ENCODE measurements at regions not wholly inside any gene's neighbourhood (a gene's known extent, or its start where the extent isn't known, plus 50 kb on each side); places are given as distances from the start of the nearest gene placed in this dataset.

DNA sequence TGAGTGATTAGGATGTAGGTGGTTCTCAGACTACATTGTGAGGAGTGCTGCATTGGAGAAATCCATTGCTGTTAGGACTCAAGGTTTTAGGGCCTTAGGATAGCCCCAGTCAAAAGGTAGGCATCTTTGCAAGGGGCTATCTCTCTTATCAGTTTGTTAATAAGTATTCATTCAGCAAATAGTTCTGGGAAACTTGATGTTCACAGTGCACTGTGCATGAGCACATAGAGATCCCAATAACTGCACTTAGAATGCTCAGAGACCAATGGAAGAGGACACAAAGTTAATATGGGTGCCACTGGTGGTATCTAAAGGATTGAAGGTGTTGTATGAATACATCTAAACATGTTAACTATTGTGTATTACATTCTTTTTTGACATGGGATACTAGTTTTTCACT lies 131.4 kb downstream of the KIF4B start:
- no peak overlapping the region for H3K4me3 Mint-ChIP-seq
- peaks cover 2% of the 10 kb centered on the region for H3K4me1 Mint-ChIP-seq
- H3K9me3 Mint-ChIP-seq = no peaks in the 10 kb centered on the region
- Histone ChIP-seq H3K27ac (ENCODE audit: low read depth, low read length) (no peak overlapping the region), H3K4me1 (ENCODE audit: control insufficient read depth, insufficient read depth, low read length) (no peaks in the 10 kb centered on the region), H3K36me3 (ENCODE audit: control insufficient read depth, insufficient read depth, low read length) (no peaks in the 10 kb centered on the region), H3K9me3 (ENCODE audit: control insufficient read depth, low read length) (no peaks in the 10 kb centered on the region), H3K27me3 (ENCODE audit: control insufficient read depth, insufficient read depth, low read length, poor library complexity, severe bottlenecking) (no peaks in the 10 kb centered on the region), H3K9ac (ENCODE audit: extremely low read depth, low read length, poor library complexity, severe bottlenecking) (no peak overlapping the region), H3K4me3 (ENCODE audit: low read length) (no peak overlapping the region)
- H3K27ac Mint-ChIP-seq = no peak overlapping the region
- no peaks in the 10 kb centered on the region for H3K36me3 Mint-ChIP-seq (ENCODE audit: low read depth)
- H3K27me3 Mint-ChIP-seq (ENCODE audit: insufficient read depth) = no peaks in the 10 kb centered on the region
- DNase-seq = no peak
- TF ChIP-seq, protein P1, sequence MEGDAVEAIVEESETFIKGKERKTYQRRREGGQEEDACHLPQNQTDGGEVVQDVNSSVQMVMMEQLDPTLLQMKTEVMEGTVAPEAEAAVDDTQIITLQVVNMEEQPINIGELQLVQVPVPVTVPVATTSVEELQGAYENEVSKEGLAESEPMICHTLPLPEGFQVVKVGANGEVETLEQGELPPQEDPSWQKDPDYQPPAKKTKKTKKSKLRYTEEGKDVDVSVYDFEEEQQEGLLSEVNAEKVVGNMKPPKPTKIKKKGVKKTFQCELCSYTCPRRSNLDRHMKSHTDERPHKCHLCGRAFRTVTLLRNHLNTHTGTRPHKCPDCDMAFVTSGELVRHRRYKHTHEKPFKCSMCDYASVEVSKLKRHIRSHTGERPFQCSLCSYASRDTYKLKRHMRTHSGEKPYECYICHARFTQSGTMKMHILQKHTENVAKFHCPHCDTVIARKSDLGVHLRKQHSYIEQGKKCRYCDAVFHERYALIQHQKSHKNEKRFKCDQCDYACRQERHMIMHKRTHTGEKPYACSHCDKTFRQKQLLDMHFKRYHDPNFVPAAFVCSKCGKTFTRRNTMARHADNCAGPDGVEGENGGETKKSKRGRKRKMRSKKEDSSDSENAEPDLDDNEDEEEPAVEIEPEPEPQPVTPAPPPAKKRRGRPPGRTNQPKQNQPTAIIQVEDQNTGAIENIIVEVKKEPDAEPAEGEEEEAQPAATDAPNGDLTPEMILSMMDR (conservative IDR thresholded peaks at IDR 0.05) = no peak

DNA sequence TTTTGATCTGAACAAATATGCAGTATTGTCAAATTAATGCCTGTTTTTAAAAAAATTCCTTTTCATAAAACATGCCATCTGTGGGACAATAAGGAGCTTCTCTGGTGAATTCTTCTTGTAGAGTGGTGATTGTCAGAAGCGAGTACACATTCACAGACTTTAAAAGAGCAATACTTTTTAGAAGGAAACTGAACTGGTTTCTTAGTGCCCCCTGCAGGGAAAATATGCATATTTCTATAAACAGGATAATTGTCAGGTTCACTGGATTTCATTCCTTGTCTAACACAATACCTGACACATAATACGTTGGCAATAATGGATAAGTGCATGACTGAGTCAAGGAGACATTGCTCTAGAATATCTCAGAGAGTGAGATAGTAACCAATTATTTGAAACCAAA lies 133.7 kb downstream of the KIF4B start:
- Histone ChIP-seq H3K27ac (ENCODE audit: low read depth, low read length) (no peak overlapping the region), H3K9me3 (ENCODE audit: control insufficient read depth, low read length) (no peaks in the 10 kb centered on the region), H3K36me3 (ENCODE audit: control insufficient read depth, insufficient read depth, low read length) (no peaks in the 10 kb centered on the region), H3K4me1 (ENCODE audit: control insufficient read depth, insufficient read depth, low read length) (no peaks in the 10 kb centered on the region), H3K9ac (ENCODE audit: extremely low read depth, low read length, poor library complexity, severe bottlenecking) (no peak overlapping the region), H3K4me3 (ENCODE audit: low read length) (no peak overlapping the region), H3K27me3 (ENCODE audit: control insufficient read depth, insufficient read depth, low read length, poor library complexity, severe bottlenecking) (no peaks in the 10 kb centered on the region)
- WGBS, 2 experiments (ENCODE audit: insufficient coverage in 1 of 2, insufficient read length in 1 of 2) = 90 to 92% methylated on average over 2 of the region's 2 CpGs
- Mint-ChIP-seq H3K36me3 (ENCODE audit: low read depth) (no peaks in the 10 kb centered on the region), H3K27ac (no peak overlapping the region), H3K4me1 (peaks cover 2% of the 10 kb centered on the region), H3K27me3 (ENCODE audit: insufficient read depth) (no peaks in the 10 kb centered on the region), H3K9me3 (no peaks in the 10 kb centered on the region), H3K4me3 (no peak overlapping the region)
- TF ChIP-seq, protein P1 (conservative IDR thresholded peaks at IDR 0.05) = no peak
- no peak for DNase-seq

DNA sequence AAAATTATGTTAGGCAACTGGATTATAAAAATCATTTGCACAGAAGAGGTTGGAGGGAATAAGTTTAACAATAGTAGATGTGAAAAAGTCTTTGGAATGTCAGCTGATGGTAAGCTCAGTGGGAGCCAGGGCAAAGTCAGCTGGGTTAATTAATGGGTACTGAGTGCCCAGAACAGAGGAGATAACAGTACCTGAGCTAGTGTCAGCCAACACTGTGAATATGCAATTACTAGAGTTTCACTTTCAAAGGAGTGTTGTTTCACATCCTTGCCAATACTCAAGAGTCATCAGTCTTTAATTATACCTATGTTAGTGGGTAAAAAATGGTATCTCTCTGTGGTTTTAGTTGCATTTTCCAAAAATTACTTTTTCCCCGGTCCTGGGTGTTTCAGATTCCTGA lies 135.1 kb downstream of the KIF4B start:
- H3K9me3 Mint-ChIP-seq = no peaks in the 10 kb centered on the region
- no peaks in the 10 kb centered on the region for H3K27me3 Mint-ChIP-seq (ENCODE audit: insufficient read depth)
- H3K9me3 ChIP-seq (ENCODE audit: control insufficient read depth, low read length) = no peaks in the 10 kb centered on the region
- no peak overlapping the region for H3K27ac ChIP-seq (ENCODE audit: low read depth, low read length)
- DNase-seq = no peak
- H3K4me3 Mint-ChIP-seq = no peak overlapping the region
- H3K4me3 ChIP-seq (ENCODE audit: low read length) = no peak overlapping the region
- no peak overlapping the region for H3K9ac ChIP-seq (ENCODE audit: extremely low read depth, low read length, poor library complexity, severe bottlenecking)
- H3K4me1 Mint-ChIP-seq = peaks cover 2% of the 10 kb centered on the region
- H3K36me3 Mint-ChIP-seq (ENCODE audit: low read depth) = no peaks in the 10 kb centered on the region
- no peaks in the 10 kb centered on the region for H3K27me3 ChIP-seq (ENCODE audit: control insufficient read depth, insufficient read depth, low read length, poor library complexity, severe bottlenecking)
- H3K27ac Mint-ChIP-seq = no peak overlapping the region
- WGBS, 2 experiments (ENCODE audit: insufficient coverage in 1 of 2, insufficient read length in 1 of 2) = 90% methylated on average over 1 of the region's 1 CpG; no CpG with 5 or more reads in 1 of the 2 experiments
- no peaks in the 10 kb centered on the region for H3K4me1 ChIP-seq (ENCODE audit: control insufficient read depth, insufficient read depth, low read length)
- TF ChIP-seq, protein P1 (conservative IDR thresholded peaks at IDR 0.05) = no peak
- no peaks in the 10 kb centered on the region for H3K36me3 ChIP-seq (ENCODE audit: control insufficient read depth, insufficient read depth, low read length)
